Large intestine (tissue), 3 donors: ENCODE measurements at regions not wholly inside any gene's neighbourhood (a gene's known extent, or its start where the extent isn't known, plus 50 kb on each side); places are given as distances from the start of the nearest gene placed in this dataset.

Source experiments
- DNase-seq, 2 donors: peaks; one replicate each; pipeline versions ENCODE4 v3.0.0 to v3.0.0-alpha.2; 2013
- H3K27ac ChIP-seq: one replicate; pipeline ENCODE4 v1.5.1; 2013; ENCODE audit warnings: low read length
- H3K27me3 ChIP-seq: 2 replicates; pipeline ENCODE4 v1.6.1; 2013; ENCODE audit warnings: low read length; ENCODE audit not compliant: control insufficient read depth, insufficient read depth
- H3K36me3 ChIP-seq: 2 replicates; pipeline ENCODE4 v1.6.1; 2013; ENCODE audit warnings: low read length; ENCODE audit not compliant: control insufficient read depth, insufficient read depth
- H3K4me1 ChIP-seq: one replicate; pipeline ENCODE4 v1.6.1; 2013; ENCODE audit warnings: low read length; ENCODE audit not compliant: control insufficient read depth, insufficient read depth
- H3K4me3 ChIP-seq: one replicate; pipeline ENCODE4 v1.5.1; 2013; ENCODE audit warnings: low read length
- H3K9me3 ChIP-seq: one replicate; pipeline ENCODE4 v1.6.1; 2013; ENCODE audit warnings: mild to moderate bottlenecking, low read depth, low read length, moderate library complexity; ENCODE audit not compliant: control insufficient read depth
- WGBS: methylation state at CpG from one replicate; pipeline ENCODE4 v1.1.5; 2013; ENCODE audit warnings: low lambda C conversion rate; ENCODE audit not compliant: insufficient coverage; 5-methylcytosine and 5-hydroxymethylcytosine counted together

DNA sequence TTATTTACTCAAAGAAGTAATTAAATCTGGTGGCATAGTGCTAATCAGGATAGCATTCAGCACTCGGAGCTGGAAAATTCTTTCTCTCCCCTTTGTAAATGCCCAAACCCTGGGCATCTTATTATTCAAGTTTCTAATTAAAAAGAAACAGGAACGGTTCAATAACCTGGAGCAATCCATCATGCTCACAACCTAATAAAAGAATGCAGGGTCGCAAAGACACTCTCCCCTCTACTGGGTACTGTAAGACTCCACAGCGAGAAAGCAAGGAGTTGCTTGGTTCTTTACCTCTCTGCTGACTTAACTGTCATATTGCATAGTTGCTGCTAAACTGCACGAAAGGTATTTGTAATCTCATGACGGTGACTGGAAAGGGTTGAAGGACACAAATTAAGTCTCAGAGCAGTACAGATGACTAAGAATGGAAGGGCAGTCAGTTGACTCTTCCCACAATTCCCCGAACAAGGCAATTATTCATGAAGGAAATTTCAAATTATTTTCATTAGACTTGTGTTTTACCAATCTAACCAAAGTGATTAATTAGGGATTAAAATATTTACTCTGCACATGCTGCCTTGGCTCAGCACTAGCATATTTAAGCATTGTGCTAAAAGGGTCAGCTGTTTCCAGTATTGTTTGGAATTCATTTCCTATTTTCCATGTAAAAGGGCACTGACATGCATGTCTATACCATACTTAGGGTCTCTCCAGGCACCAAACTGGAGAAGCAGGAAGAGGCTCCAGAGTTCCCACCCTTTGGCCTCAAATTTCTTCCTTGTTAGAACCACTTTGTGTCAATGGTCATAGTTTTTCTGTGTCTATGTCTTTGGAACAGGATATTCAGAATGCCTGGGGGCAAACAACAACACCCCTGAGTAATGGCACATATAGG is 182.2 kb downstream of the EXOC5 start:
- no peaks in the 10 kb centered on the region for H3K36me3 ChIP-seq

GRCh38 chr14:57085801-57086200 is 182.9 kb downstream of the EXOC5 start:
- Histone ChIP-seq H3K36me3 (no peaks in the 10 kb centered on the region), H3K27me3 (peaks cover 5% of the 10 kb centered on the region), H3K4me1 (no peaks in the 10 kb centered on the region), H3K9me3 (no peaks in the 10 kb centered on the region), H3K4me3 (no peak overlapping the region), H3K27ac (no peak overlapping the region)
- no peak for DNase-seq
- no CpG with 5 or more reads among the region's 3 CpGs for WGBS

More for the DNA sequence above, 182.2 kb downstream of the EXOC5 start:
- H3K4me1 ChIP-seq: no peaks in the 10 kb centered on the region
- 70% methylated on average over 2 of the region's 7 CpGs for WGBS
- H3K27ac ChIP-seq: no peak overlapping the region
- peaks cover 4% of the 10 kb centered on the region for H3K27me3 ChIP-seq
- H3K9me3 ChIP-seq: no peaks in the 10 kb centered on the region
- no peak for DNase-seq
- H3K4me3 ChIP-seq: no peak overlapping the region

DNA sequence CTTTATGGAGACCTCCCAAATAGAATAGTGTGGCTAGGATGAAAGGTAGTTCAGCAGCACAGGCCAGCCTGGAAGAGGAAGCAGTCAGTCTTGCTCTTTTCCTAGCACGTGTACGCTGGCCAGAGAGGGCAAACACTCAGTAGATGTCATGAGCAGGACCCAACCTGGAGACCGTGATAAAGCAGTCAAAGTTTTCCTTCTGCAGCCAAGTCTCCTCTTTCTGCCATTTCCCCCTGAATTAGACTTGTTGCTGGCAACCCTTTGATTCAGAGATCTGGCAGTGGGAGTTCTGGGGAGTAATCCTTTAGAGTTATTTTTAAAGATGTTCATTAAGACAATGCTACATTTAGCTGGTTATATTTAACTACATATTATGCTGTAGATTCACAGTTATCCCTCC is 183.7 kb downstream of the EXOC5 start:
- peaks cover 5% of the 10 kb centered on the region for H3K27me3 ChIP-seq
- no peak overlapping the region for H3K27ac ChIP-seq
- no CpG with 5 or more reads among the region's 3 CpGs for WGBS
- H3K4me3 ChIP-seq: no peak overlapping the region
- DNase-seq: no peak
- no peaks in the 10 kb centered on the region for H3K9me3 ChIP-seq
- no peaks in the 10 kb centered on the region for H3K4me1 ChIP-seq
- no peaks in the 10 kb centered on the region for H3K36me3 ChIP-seq

DNA sequence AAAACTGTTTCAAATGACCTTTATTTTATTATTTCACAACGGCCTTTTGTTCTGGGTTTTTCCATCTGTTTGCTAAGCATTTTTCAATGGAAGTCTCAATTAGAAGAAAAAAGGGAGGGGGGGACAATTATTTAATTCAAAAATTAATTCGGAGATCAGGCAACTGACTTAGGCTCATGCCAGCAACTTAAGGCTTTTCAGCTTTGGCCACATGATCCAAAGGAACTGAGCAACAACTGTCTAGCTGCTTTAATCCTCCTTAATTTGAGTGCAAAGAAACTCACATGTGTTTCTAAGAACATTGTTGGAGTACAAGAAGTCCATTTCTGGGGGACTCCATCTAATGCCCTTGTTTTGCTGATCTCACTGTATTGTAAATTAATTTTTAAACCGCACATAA is 188.0 kb downstream of the EXOC5 start:
- 83% methylated on average over 1 of the region's 3 CpGs for WGBS
- Histone ChIP-seq H3K27me3 (peaks cover 7% of the 10 kb centered on the region), H3K36me3 (no peaks in the 10 kb centered on the region), H3K4me1 (no peaks in the 10 kb centered on the region), H3K4me3 (no peak overlapping the region), H3K9me3 (no peaks in the 10 kb centered on the region), H3K27ac (no peak overlapping the region)
- no peak for DNase-seq

DNA sequence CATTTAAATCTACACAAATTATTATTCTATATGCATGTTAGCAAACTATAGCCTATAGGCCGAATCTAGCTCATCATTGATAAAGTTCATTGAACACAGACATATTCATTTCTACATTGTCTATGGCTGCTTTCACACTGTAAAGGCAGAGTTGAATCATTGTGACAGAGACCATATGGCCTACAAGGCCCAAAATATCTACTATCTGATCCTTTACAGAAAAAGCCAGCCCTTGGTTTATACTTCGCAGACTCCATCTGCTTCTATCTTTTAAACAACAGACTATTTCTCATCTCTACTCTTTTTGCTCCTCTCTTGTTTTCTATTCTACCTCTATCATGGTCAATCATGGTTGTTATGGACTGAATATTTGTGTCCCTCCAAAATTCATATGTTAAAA is 190.7 kb downstream of the EXOC5 start:
- no peaks in the 10 kb centered on the region for H3K9me3 ChIP-seq
- no peak overlapping the region for H3K4me3 ChIP-seq
- H3K27me3 ChIP-seq: peaks cover 12% of the 10 kb centered on the region
- no peak overlapping the region for H3K27ac ChIP-seq
- H3K4me1 ChIP-seq: no peaks in the 10 kb centered on the region
- WGBS: 100% methylated on average over 2 of the region's 2 CpGs
- no peaks in the 10 kb centered on the region for H3K36me3 ChIP-seq
- DNase-seq: no peak

- no peaks in the 10 kb centered on the region for H3K4me1 ChIP-seq
- no peaks in the 10 kb centered on the region for H3K9me3 ChIP-seq
- no peak overlapping the region for H3K27ac ChIP-seq
- no peak for DNase-seq
- H3K4me3 ChIP-seq: no peak overlapping the region
- peaks cover 14% of the 10 kb centered on the region for H3K27me3 ChIP-seq
- H3K36me3 ChIP-seq: no peaks in the 10 kb centered on the region
- WGBS: no CpG with 5 or more reads among the region's 5 CpGs
Measured at GRCh38 chr14:57073986-57074385, 194.7 kb downstream of the EXOC5 start.

DNA sequence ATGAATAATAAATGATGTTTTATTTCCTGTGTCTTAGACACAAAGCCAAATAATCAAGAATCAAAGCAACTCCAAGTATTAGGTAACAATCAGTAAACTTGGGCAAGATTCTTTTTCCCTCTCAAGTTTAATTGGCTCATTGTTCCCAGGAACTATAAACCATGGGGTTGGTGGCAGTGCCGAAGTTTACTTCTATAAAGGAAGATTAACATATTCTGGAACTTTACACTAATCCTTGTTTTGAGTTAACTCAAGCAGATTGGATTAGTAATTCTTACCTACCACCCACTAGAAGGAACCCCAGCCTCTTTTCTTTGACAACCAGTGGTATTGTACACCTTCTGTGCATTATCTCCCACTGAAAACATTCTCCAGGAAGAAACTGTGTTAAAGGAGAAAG is 197.1 kb downstream of the EXOC5 start:
- no peak overlapping the region for H3K27ac ChIP-seq
- H3K9me3 ChIP-seq: no peaks in the 10 kb centered on the region
- H3K4me3 ChIP-seq: no peak overlapping the region
- WGBS: no CpG with 5 or more reads among the region's 1 CpG
- H3K4me1 ChIP-seq: no peaks in the 10 kb centered on the region
- H3K27me3 ChIP-seq: peaks cover 21% of the 10 kb centered on the region
- DNase-seq: no peak
- no peaks in the 10 kb centered on the region for H3K36me3 ChIP-seq

DNA sequence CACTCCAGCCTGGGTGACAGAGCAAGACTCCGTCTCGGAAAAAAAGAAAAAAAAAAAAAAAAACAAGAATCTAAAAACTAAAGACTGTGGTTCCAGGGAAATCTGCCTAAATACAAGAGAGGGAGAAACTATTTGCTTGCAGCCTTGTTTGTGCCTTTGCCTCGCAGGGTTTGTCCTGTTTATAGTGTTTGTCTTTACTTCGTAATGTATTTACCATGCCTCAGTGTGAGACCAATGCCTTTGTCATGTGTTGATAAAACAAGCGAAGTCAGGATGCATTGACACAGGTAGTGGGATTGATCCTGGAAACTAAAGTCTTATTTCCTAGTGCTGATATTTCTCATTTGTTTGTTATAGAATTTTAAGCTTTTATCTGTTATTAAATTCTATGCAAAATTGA is 199.0 kb downstream of the EXOC5 start:
- H3K36me3 ChIP-seq: no peaks in the 10 kb centered on the region
- DNase-seq: no peak
- no peaks in the 10 kb centered on the region for H3K4me1 ChIP-seq
- H3K4me3 ChIP-seq: no peak overlapping the region
- WGBS: no CpG with 5 or more reads among the region's 5 CpGs
- peaks cover 20% of the 10 kb centered on the region for H3K27me3 ChIP-seq
- no peak overlapping the region for H3K27ac ChIP-seq
- H3K9me3 ChIP-seq: no peaks in the 10 kb centered on the region

DNA sequence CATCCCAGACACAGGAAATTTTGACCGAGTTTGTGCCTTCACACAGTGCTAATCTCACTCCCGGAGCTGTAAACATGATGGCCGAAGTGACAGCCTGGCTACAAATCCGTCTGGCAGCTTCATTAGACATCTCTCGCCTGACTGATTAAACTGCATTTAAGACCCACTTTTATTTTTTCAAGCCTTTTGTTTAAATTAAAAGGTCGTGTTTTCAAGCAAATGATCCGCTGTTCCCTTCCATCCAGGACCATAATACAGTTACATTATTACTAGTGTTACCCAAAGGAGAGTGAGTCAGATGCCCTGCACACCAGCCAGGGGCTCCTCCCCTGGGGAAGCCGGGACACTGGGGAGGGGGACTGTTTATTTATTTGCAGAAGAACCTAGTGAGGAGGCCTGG is 200.2 kb downstream of the EXOC5 start:
- no peaks in the 10 kb centered on the region for H3K36me3 ChIP-seq
- H3K9me3 ChIP-seq: no peaks in the 10 kb centered on the region

GRCh38 chr14:57066887-57067513 is 201.7 kb downstream of the EXOC5 start:
- DNase-seq: peak; percentile 24 to 39
- Histone ChIP-seq H3K4me1 (no peaks in the 10 kb centered on the region), H3K9me3 (no peaks in the 10 kb centered on the region), H3K36me3 (no peaks in the 10 kb centered on the region), H3K4me3 (no peak overlapping the region), H3K27me3 (peaks cover 15% of the 10 kb centered on the region), H3K27ac (no peak overlapping the region)
- WGBS: 28% methylated on average over 2 of the region's 12 CpGs

More for the DNA sequence above, 200.2 kb downstream of the EXOC5 start:
- Histone ChIP-seq H3K27ac (no peak overlapping the region), H3K27me3 (peaks cover 19% of the 10 kb centered on the region), H3K4me1 (no peaks in the 10 kb centered on the region), H3K4me3 (no peak overlapping the region)
- 0% methylated on average over 1 of the region's 8 CpGs for WGBS
- DNase-seq: no peak
